Erythroblast (primary cell): ENCODE measurements at regions not wholly inside any gene's neighbourhood (a gene's known extent, or its start where the extent isn't known, plus 50 kb on each side); places are given as distances from the start of the nearest gene placed in this dataset.

Experiments
- GATA1 ChIP-seq: IDR thresholded peaks from 2 replicates; pipeline ENCODE4 v1.6.1; 2011; ENCODE audit warnings: low read depth, mild to moderate bottlenecking, control low read depth, low read length, moderate library complexity
- POLR2A ChIP-seq: IDR thresholded peaks from 2 replicates; pipeline ENCODE4 v1.6.1; 2011; ENCODE audit warnings: mild to moderate bottlenecking, low read length

GRCh38 chrX:131918839-131919238, 104.3 kb upstream of the STK26 start:
- TF ChIP-seq POLR2A (no peak), GATA1 (no peak)
